Cardiac muscle cell (in vitro differentiated cells and primary cell): ENCODE measurements at regions not wholly inside any gene's neighbourhood (a gene's known extent, or its start where the extent isn't known, plus 50 kb on each side); places are given as distances from the start of the nearest gene placed in this dataset.

ENCODE experiments used
- DNase-seq, 2 donors: peaks; one replicate each; pipeline versions ENCODE4 v3.0.0 to v3.0.0-alpha.2; 2010 to 2017; ENCODE audit warnings: low read depth in 1 of 2, low spot score in 1 of 2
- H3K27ac ChIP-seq: fragments of 200-600 bp; sonication (generic); 2 replicates; pipeline ENCODE4 v1.5.1; 2016
- H3K27me3 ChIP-seq: fragments of 200-600 bp; sonication (generic); 2 replicates; pipeline ENCODE4 v1.6.0; 2016; ENCODE audit warnings: control low read depth
- H3K36me3 ChIP-seq: fragments of 200-600 bp; sonication (generic); 2 replicates; pipeline ENCODE4 v1.5.1; 2016; ENCODE audit warnings: control low read depth
- H3K4me1 ChIP-seq: fragments of 200-600 bp; sonication (generic); 2 replicates; pipeline ENCODE4 v1.8.1; 2017; ENCODE audit warnings: low read depth, mild to moderate bottlenecking, mixed run types
- H3K4me3 ChIP-seq: fragments of 200-600 bp; sonication (generic); 2 replicates; pipeline ENCODE4 v1.5.1; 2016; ENCODE audit warnings: mild to moderate bottlenecking
- H3K9me3 ChIP-seq: fragments of 200-600 bp; sonication (generic); 2 replicates; pipeline ENCODE4 v1.5.1; 2017; ENCODE audit warnings: low read depth, mild to moderate bottlenecking, control low read depth
- CTCF ChIP-seq: IDR thresholded peaks from 2 replicates; pipeline ENCODE4 v1.5.1; 2012; ENCODE audit warnings: low read depth, mild to moderate bottlenecking, low read length

DNA sequence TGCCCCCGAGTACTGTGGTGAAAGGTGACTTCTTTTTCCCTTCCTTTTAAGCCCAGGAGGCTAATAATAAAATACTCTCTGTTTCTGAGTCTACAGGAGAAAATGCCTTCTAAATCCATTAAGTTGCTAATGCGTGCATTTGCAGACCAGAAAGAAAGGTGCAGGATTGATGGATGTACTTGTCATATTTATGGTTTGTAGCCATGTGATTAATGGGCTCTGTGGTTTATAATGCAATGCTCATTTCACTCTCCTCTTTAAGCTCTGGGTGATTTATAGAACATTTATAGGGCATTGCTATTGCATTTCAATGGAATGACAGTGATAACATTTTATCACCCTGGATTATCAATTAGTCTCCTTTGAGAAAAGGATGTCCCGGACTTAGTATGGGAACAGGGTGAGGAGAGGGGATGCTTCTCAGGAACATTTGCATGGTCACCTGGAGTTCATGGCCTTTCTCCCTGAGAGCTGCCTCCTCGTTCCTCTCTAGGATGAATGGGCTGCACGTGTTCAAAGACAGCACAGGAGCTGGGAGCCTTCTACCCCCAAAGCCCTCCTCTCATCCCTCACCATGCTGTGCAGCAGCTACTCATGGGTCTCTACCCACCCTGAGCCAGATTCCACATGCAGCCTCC is 82.8 kb upstream of the HMGXB4 start:
- TF ChIP-seq CTCF = no peak
- H3K9me3 ChIP-seq = no peaks in the 10 kb centered on the region
- H3K36me3 ChIP-seq = no peaks in the 10 kb centered on the region
- H3K4me3 ChIP-seq = no peak overlapping the region
- H3K4me1 ChIP-seq = no peaks in the 10 kb centered on the region
- no peak for DNase-seq
- peaks cover 13% of the 10 kb centered on the region for H3K27me3 ChIP-seq
- H3K27ac ChIP-seq = no peak overlapping the region

DNA sequence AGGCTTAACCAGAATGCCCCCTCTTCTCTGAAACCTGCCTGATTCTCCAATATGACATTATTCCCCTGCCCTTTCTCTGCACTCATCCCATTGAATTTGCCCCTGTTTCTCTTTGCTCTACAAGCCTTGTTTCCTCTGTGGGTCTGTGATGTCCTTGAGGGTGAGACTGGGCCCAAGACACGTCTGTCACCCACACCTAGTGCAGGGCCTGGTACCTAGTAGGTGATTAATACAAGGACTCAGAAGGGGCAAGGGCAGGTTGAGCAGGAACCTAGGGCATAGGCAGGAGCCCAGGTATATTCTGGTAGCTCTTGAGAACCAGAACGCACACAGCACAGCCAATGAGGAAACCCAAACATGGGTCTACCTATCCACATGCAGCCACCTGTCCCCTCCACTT is 81.9 kb upstream of the HMGXB4 start:
- TF ChIP-seq CTCF = no peak
- no peaks in the 10 kb centered on the region for H3K4me1 ChIP-seq
- no peak for DNase-seq

DNA sequence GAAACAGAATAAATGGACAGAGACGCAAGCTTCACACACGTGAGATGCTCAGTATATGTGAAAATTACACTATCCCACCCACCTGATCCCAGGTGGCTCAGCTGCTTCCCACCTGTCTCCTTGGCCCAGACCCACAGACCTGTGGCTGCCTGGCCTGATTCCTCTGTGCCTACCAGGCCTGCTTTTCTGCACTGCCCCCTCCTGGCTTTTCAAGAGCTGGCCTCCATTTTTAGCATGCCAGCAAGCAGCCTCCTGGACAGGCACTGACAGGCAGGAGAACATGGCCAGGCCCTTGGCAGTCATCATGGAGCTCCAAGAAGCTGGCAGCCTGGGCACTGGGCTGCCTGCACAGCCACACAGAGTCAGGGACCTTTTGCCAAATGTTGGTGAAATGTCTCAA is 79.5 kb upstream of the HMGXB4 start:
- Histone ChIP-seq H3K9me3 (no peaks in the 10 kb centered on the region), H3K36me3 (no peaks in the 10 kb centered on the region), H3K27ac (no peak overlapping the region), H3K4me3 (no peak overlapping the region), H3K4me1 (no peaks in the 10 kb centered on the region), H3K27me3 (peaks cover 12% of the 10 kb centered on the region)
- DNase-seq = no peak
- TF ChIP-seq CTCF = no peak

More for the DNA sequence above, 81.9 kb upstream of the HMGXB4 start:
- Histone ChIP-seq H3K4me3 (no peak overlapping the region), H3K9me3 (no peaks in the 10 kb centered on the region), H3K27ac (no peak overlapping the region), H3K36me3 (no peaks in the 10 kb centered on the region), H3K27me3 (peaks cover 13% of the 10 kb centered on the region)

- H3K4me1 ChIP-seq = no peaks in the 10 kb centered on the region
- no peaks in the 10 kb centered on the region for H3K9me3 ChIP-seq
- H3K36me3 ChIP-seq = no peaks in the 10 kb centered on the region
- DNase-seq = no peak
- peaks cover 5% of the 10 kb centered on the region for H3K27me3 ChIP-seq
- no peak overlapping the region for H3K27ac ChIP-seq
- no peak for TF ChIP-seq CTCF
- no peak overlapping the region for H3K4me3 ChIP-seq
Measured at GRCh38 chr22:35178446-35178845, 78.8 kb upstream of the HMGXB4 start.

GRCh38 chr22:35183917-35184316 is 73.4 kb upstream of the HMGXB4 start:
- no peaks in the 10 kb centered on the region for H3K4me1 ChIP-seq
- no peaks in the 10 kb centered on the region for H3K9me3 ChIP-seq
- DNase-seq = no peak
- no peaks in the 10 kb centered on the region for H3K36me3 ChIP-seq
- H3K27me3 ChIP-seq = no peaks in the 10 kb centered on the region
- no peak overlapping the region for H3K4me3 ChIP-seq
- no peak overlapping the region for H3K27ac ChIP-seq
- no peak for TF ChIP-seq CTCF
